Gastrocnemius medialis (tissue), 4 donors: ENCODE measurements at regions not wholly inside any gene's neighbourhood (a gene's known extent, or its start where the extent isn't known, plus 50 kb on each side); places are given as distances from the start of the nearest gene placed in this dataset.

Experiments
- ATAC-seq, 2 donors: fragments of 150-250 bp; one replicate each; pipeline ENCODE4 v1.9.1; 2016
- DNase-seq, 2 donors: peaks; one replicate each; pipeline ENCODE4 v3.0.0-alpha.2; 2019
- H3K27ac ChIP-seq, 4 donors: fragments of 200-600 bp; sonication (generic); 1 replicate in 1 of 4; 2 replicates in 3 of 4; pipeline ENCODE4 v1.5.1; 2016 to 2018; ENCODE audit warnings: mild to moderate bottlenecking in 2 of 4, moderate library complexity in 1 of 4
- H3K27me3 ChIP-seq, 3 donors: fragments of 200-600 bp; sonication (generic) in 2 of 3; 1 replicate in 1 of 3; 2 replicates in 2 of 3; pipeline versions ENCODE4 v1.5.1 to v1.6.0; 2016 to 2019; ENCODE audit warnings: mild to moderate bottlenecking in 1 of 3, moderate library complexity in 1 of 3
- H3K36me3 ChIP-seq, 2 donors: fragments of 200-600 bp; sonication (generic) in 1 of 2; one replicate each; pipeline ENCODE4 v1.5.1; 2017 to 2018
- H3K4me1 ChIP-seq, 2 donors: fragments of 200-600 bp; sonication (generic) in 1 of 2; one replicate each; pipeline ENCODE4 v1.5.1; 2016 to 2017; ENCODE audit warnings: mild to moderate bottlenecking in 2 of 2
- H3K4me3 ChIP-seq, 4 donors: fragments of 200-600 bp; sonication (generic) in 3 of 4; 1 replicate in 1 of 4; 2 replicates in 3 of 4; pipeline ENCODE4 v1.5.1; 2016 to 2019; ENCODE audit warnings: mild to moderate bottlenecking in 2 of 4
- H3K9me3 ChIP-seq, 3 donors: fragments of 200-600 bp; sonication (generic) in 2 of 3; 1 replicate in 1 of 3; 2 replicates in 2 of 3; pipeline ENCODE4 v1.5.1; 2016 to 2019
- POLR2A ChIP-seq, 2 donors: fragments of 450-650 bp; IDR thresholded peaks; one replicate each; pipeline ENCODE4 v1.6.1; 2017; ENCODE audit warnings: antibody characterized with exemption in 2 of 2, mild to moderate bottlenecking in 2 of 2, moderate library complexity in 2 of 2
- in situ Hi-C, 4 donors: fragments of 200-750 bp; cut with MboI; loops; one replicate each; pipeline versions ENCODE4 v1.15.0 to v1.8.0; 2017; ENCODE audit warnings: low sequenced_read_pairs in 4 of 4
- intact Hi-C: fragments of 100-400 bp; cut with DNase I; formaldehyde crosslinking; loops from one replicate; pipeline ENCODE4 v1.15.1; 2023; ENCODE audit warnings: low total_unique reads
- TF ChIP-seq, protein P1 (sequence below), 5 experiments: fragments of 450-650 bp in 3 of 5; fragments of 200-600 bp in 2 of 5; sonication (generic) in 2 of 5; IDR thresholded peaks in 4 of 5; conservative IDR thresholded peaks in 1 of 5; 1 replicate in 4 of 5; 2 replicates in 1 of 5; pipeline ENCODE4 v1.5.1; 2016 to 2019; ENCODE audit warnings: antibody characterized with exemption in 5 of 5, mild to moderate bottlenecking in 3 of 5, moderate library complexity in 3 of 5

DNA sequence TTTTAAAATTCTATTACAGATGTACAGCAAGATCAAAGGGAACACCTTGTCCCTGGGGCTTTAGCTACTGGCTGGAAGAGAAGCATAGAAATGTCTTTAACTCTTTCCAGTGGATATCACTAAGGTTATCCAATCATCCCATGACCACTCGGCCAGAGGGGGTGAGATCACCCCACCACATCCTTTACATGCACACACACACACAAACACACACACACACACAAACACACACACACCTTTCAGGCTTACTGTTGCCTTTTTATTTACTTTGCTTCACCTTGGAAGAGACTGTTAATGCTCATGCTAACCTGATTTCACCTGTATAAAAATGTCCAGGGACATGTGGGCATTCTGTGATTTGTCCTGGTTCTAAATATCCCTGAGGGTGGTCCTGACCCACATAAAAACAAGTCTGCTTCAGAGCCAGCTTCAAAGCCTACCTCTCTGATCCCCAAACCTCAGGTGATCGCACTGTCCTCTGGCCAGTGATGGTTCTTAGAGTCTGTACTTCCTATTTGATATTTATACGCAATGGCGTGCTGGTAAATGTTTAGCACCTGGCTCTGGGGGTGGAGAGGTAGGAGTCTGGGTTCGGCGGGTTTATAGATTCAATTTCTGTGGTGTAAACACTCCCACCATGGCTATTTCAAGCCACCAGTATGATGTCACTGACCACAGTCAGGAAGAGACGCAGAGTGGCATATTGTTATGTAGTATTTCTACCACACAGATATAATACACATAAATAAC lies 166.1 kb upstream of the EEA1 start:
- H3K27ac ChIP-seq: no peak overlapping the region
- TF ChIP-seq, protein P1, sequence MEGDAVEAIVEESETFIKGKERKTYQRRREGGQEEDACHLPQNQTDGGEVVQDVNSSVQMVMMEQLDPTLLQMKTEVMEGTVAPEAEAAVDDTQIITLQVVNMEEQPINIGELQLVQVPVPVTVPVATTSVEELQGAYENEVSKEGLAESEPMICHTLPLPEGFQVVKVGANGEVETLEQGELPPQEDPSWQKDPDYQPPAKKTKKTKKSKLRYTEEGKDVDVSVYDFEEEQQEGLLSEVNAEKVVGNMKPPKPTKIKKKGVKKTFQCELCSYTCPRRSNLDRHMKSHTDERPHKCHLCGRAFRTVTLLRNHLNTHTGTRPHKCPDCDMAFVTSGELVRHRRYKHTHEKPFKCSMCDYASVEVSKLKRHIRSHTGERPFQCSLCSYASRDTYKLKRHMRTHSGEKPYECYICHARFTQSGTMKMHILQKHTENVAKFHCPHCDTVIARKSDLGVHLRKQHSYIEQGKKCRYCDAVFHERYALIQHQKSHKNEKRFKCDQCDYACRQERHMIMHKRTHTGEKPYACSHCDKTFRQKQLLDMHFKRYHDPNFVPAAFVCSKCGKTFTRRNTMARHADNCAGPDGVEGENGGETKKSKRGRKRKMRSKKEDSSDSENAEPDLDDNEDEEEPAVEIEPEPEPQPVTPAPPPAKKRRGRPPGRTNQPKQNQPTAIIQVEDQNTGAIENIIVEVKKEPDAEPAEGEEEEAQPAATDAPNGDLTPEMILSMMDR (IDR thresholded peaks at IDR 0.05 in 4 of 5, conservative IDR thresholded peaks at IDR 0.05 in 1 of 5): no peak
- TF ChIP-seq POLR2A (IDR thresholded peaks at IDR 0.05): no peak
- H3K27me3 ChIP-seq: no peaks in the 10 kb centered on the region
- peaks cover 0 to 5% of the 10 kb centered on the region in 2 donors for H3K4me1 ChIP-seq
- intact Hi-C loops: no loop called here
- in situ Hi-C loops: no loop called here
- H3K9me3 ChIP-seq: no peaks in the 10 kb centered on the region
- no peak for DNase-seq
- no peak overlapping the region for H3K4me3 ChIP-seq
- no peaks in the 10 kb centered on the region for H3K36me3 ChIP-seq
- no peak for ATAC-seq

DNA sequence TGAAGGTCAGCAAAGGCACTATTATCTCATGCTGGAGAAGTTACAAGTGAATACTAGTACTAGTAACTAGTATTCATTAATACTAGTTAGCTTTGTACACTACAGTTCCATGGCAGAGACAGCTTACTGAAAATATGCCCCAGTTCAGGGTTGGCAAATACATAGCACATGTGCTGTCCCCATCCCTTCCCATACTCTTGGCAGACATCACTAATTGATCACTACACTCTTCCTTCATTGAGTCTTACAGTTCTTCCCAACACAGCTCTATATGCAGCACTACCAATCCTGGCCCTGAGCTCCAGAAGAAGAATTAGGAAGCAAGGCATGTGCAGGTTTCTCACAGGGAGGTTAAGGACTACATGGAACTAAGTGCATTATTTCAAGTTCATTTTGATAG lies 168.3 kb upstream of the EEA1 start:
- Histone ChIP-seq H3K27ac (no peak overlapping the region), H3K4me3 (no peak overlapping the region), H3K27me3 (no peaks in the 10 kb centered on the region), H3K9me3 (no peaks in the 10 kb centered on the region), H3K4me1 (peaks cover 0 to 5% of the 10 kb centered on the region in 2 donors), H3K36me3 (no peaks in the 10 kb centered on the region)
- ATAC-seq (no peak), DNase-seq (no peak)
- intact Hi-C loops: no loop called here
- in situ Hi-C loops: no loop called here
- no peak for TF ChIP-seq POLR2A (IDR thresholded peaks at IDR 0.05)
- TF ChIP-seq, protein P1 (IDR thresholded peaks at IDR 0.05 in 4 of 5, conservative IDR thresholded peaks at IDR 0.05 in 1 of 5): no peak

DNA sequence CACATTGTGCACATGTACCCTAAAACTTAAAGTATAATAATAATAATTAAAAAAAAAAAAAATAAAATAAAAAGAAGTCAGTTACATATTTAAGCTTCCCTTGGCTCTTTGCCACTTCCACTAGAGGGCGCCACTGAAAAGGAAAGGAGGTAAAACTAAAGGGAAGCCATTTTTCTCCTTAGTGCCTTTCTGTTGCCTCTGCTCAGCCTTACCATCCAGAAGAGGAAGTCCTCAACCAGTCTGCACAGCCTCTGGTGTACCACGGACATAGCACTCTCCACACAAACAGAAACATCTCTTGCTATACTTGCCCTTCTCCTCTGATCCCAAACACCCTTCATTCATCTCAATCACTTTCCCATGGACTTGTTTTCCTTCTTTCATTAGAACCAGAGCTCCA lies 169.0 kb upstream of the EEA1 start:
- no peak overlapping the region for H3K27ac ChIP-seq
- H3K9me3 ChIP-seq: no peaks in the 10 kb centered on the region
- intact Hi-C loops: no loop called here
- no peak overlapping the region for H3K4me3 ChIP-seq
- DNase-seq (peak in 1 of 2 donors; percentile 42), ATAC-seq (no peak)
- in situ Hi-C loops: no loop called here
- H3K4me1 ChIP-seq: peaks cover 6 to 12% of the 10 kb centered on the region in 2 donors
- TF ChIP-seq, protein P1 (IDR thresholded peaks at IDR 0.05 in 4 of 5, conservative IDR thresholded peaks at IDR 0.05 in 1 of 5): peak; percentile 29 to 62 (median 52)
- TF ChIP-seq POLR2A (IDR thresholded peaks at IDR 0.05): no peak
- H3K27me3 ChIP-seq: no peaks in the 10 kb centered on the region
- H3K36me3 ChIP-seq: no peaks in the 10 kb centered on the region

DNA sequence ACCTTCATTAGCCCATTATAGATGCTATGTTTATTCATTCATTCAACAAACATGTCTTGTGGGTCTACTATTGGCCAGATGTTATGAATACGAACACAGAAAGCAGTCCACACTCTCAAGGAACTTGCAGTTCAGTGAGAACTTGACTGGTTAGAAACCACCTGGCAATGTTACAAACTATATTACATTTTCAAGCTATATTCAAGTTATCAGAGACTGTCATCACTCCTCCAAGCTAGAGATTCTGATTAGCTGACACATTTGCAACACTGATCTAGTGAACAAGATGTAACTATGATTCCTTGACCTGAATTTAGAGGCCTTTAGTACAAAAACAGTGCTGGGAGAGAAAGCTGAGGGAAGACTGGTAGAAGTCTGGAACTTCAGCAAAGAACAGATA lies 170.7 kb upstream of the EEA1 start:
- Histone ChIP-seq H3K9me3 (no peaks in the 10 kb centered on the region), H3K4me3 (no peak overlapping the region), H3K4me1 (peaks cover 11 to 15% of the 10 kb centered on the region in 2 donors), H3K36me3 (no peaks in the 10 kb centered on the region), H3K27ac (no peak overlapping the region), H3K27me3 (no peaks in the 10 kb centered on the region)
- no peak for ATAC-seq
- TF ChIP-seq POLR2A (IDR thresholded peaks at IDR 0.05): no peak
- TF ChIP-seq, protein P1 (IDR thresholded peaks at IDR 0.05 in 4 of 5, conservative IDR thresholded peaks at IDR 0.05 in 1 of 5): no peak
- intact Hi-C loops: no loop called here
- no peak for DNase-seq
- in situ Hi-C loops: no loop called here

DNA sequence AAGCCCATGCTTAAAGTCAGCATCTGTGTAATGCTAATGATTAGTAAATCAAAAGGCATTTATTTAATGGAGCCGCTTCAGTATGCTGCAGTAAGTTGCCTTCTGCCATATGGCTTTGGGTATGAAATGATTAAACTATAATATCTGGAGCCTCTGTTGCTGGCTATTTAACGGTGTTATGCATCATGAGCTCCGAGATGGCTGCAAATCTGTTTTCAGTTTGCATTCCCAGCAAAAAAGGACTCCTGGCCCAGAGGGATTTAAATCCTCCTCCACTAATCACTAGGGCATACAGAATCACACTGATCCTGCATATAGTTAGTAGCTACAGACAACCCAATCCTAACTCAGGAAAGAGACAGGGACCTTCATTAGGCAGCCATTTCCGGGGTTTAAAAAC lies 171.5 kb upstream of the EEA1 start:
- intact Hi-C loops (no loop called here), in situ Hi-C loops (no loop called here)
- ATAC-seq: no peak

More for the DNA sequence above, 171.5 kb upstream of the EEA1 start:
- H3K36me3 ChIP-seq: no peaks in the 10 kb centered on the region
- no peak overlapping the region for H3K4me3 ChIP-seq
- no peak for TF ChIP-seq POLR2A (IDR thresholded peaks at IDR 0.05)
- TF ChIP-seq, protein P1 (IDR thresholded peaks at IDR 0.05 in 4 of 5, conservative IDR thresholded peaks at IDR 0.05 in 1 of 5): no peak
- no peaks in the 10 kb centered on the region for H3K27me3 ChIP-seq
- DNase-seq: no peak
- H3K9me3 ChIP-seq: no peaks in the 10 kb centered on the region
- peaks cover 11% of the 10 kb centered on the region in 2 donors for H3K4me1 ChIP-seq
- no peak overlapping the region for H3K27ac ChIP-seq
